H54 (cell line): ENCODE measurements at regions not wholly inside any gene's neighbourhood (a gene's known extent, or its start where the extent isn't known, plus 50 kb on each side); places are given as distances from the start of the nearest gene placed in this dataset.

ENCODE experiments used
- DNase-seq: peaks from one replicate; pipeline ENCODE4 v3.0.0; 2011; ENCODE audit warnings: low spot score, mixed read lengths; ENCODE audit not compliant: insufficient read length
- FAIRE-seq: peaks from 3 replicates; lab custom pipeline; 2011; peaks lifted over from hg19 to GRCh38; lab: Jason Lieb, UNC
- POLR2A ChIP-seq: IDR thresholded peaks from 2 replicates; pipeline ENCODE4 v1.6.1; 2011; ENCODE audit warnings: low read depth, mild to moderate bottlenecking, low read length

- DNase-seq (no peak), FAIRE-seq (no peak)
- TF ChIP-seq POLR2A = no peak
Measured at GRCh38 chr10:10630782-10631181, 386.9 kb upstream of the CELF2 start.

- no peak for TF ChIP-seq POLR2A
- FAIRE-seq (no peak), DNase-seq (no peak)
Measured at GRCh38 chr10:10642189-10642588, 375.5 kb upstream of the CELF2 start.

GRCh38 chr10:10642751-10643150, 374.9 kb upstream of the CELF2 start:
- no peak for FAIRE-seq
- TF ChIP-seq POLR2A = no peak
- no peak for DNase-seq

GRCh38 chr10:10644008-10644646, 373.5 kb upstream of the CELF2 start:
- TF ChIP-seq POLR2A = no peak
- FAIRE-seq = no peak
- DNase-seq = no peak

GRCh38 chr10:10644676-10645385, 372.8 kb upstream of the CELF2 start:
- FAIRE-seq (no peak), DNase-seq (no peak)
- no peak for TF ChIP-seq POLR2A

GRCh38 chr10:10647331-10647730, 370.3 kb upstream of the CELF2 start:
- DNase-seq (no peak), FAIRE-seq (no peak)
- TF ChIP-seq POLR2A = no peak

GRCh38 chr10:10657139-10657760, 360.4 kb upstream of the CELF2 start:
- no peak for TF ChIP-seq POLR2A
- DNase-seq (no peak), FAIRE-seq (no peak)

GRCh38 chr10:10658172-10658785, 359.4 kb upstream of the CELF2 start:
- DNase-seq = no peak
- no peak for TF ChIP-seq POLR2A
- FAIRE-seq = no peak

- no peak for TF ChIP-seq POLR2A
- no peak for FAIRE-seq
- DNase-seq = no peak
Measured at GRCh38 chr10:10660054-10660453, 357.6 kb upstream of the CELF2 start.

GRCh38 chr10:10661176-10661575, 356.5 kb upstream of the CELF2 start:
- FAIRE-seq (no peak), DNase-seq (no peak)
- no peak for TF ChIP-seq POLR2A

GRCh38 chr10:10662716-10663408, 354.8 kb upstream of the CELF2 start:
- FAIRE-seq (no peak), DNase-seq (no peak)
- TF ChIP-seq POLR2A = no peak

GRCh38 chr10:10663622-10664021, 354.1 kb upstream of the CELF2 start:
- no peak for TF ChIP-seq POLR2A
- FAIRE-seq (no peak), DNase-seq (no peak)

GRCh38 chr10:10665750-10666149, 351.9 kb upstream of the CELF2 start:
- FAIRE-seq (no peak), DNase-seq (no peak)
- no peak for TF ChIP-seq POLR2A

- FAIRE-seq (no peak), DNase-seq (no peak)
- TF ChIP-seq POLR2A = no peak
Measured at GRCh38 chr10:10667466-10667865, 350.2 kb upstream of the CELF2 start.
